ENCODE measurements at regions not wholly inside any gene's neighbourhood (a gene's known extent, or its start where the extent isn't known, plus 50 kb on each side); places are given as distances from the start of the nearest gene placed in this dataset.
A peak's percentile ranks its signal among the peaks of the same experiment; 100 is the strongest.

- no peak for DNase-seq (ENCODE audit: low read depth)
Observed at GRCh38 chr6:40937491-40937890, 101.5 kb downstream of the UNC5CL start.

GRCh38 chr6:40936818-40937251, 102.2 kb downstream of the UNC5CL start:
- DNase-seq (ENCODE audit: low read depth): peak; percentile 65

GRCh38 chr6:40933864-40934263, 105.2 kb downstream of the UNC5CL start:
- no peak for DNase-seq (ENCODE audit: low read depth)

GRCh38 chr6:40932953-40933352, 106.1 kb downstream of the UNC5CL start:
- DNase-seq (ENCODE audit: low read depth): no peak

GRCh38 chr6:40932366-40932765, 106.7 kb downstream of the UNC5CL start:
- DNase-seq (ENCODE audit: low read depth): no peak

GRCh38 chr6:40931931-40932330, 107.1 kb downstream of the UNC5CL start:
- DNase-seq (ENCODE audit: low read depth): peak; percentile 29

GRCh38 chr6:40930555-40930954, 108.5 kb downstream of the UNC5CL start:
- DNase-seq (ENCODE audit: low read depth): peak; percentile 36

DNA sequence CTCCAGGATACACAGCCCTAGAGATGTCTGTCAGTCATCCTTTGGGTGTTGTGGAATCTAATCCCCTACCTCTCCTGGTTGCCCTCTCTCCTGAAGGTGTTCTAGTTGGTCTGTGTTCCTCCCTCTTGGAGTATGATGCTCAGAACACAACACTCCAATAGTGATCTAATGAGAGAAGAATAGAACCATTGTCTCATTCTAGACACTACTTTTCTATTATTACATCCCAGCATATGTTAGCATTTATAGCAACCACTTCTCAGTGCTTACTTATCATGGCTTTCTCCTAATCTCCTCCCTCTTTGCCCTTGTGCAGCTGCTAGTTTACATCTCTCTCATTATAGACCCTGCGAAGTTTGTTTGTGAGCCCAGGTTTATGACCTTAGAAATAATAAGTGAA, 109.0 kb downstream of the UNC5CL start:
- no peak for DNase-seq (ENCODE audit: low read depth)

DNA sequence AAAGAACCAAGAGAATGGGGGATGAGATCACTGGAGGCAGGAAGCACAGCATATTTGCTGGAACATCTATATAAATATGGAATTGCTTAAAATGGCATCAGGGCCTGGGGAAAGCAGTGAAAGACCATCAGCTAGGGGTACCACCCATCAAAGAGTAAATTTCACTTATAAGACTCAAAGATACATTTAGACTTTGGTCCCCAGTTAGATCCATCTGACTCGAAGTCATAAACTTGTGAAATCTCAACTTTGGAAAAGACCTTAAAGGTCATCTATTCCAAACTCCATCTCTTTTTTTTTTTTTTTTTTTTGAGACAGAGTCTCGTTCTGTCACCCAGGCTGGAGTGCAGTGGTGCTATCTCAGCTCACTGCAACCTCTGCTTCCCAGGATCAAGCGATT, 109.8 kb downstream of the UNC5CL start:
- DNase-seq (ENCODE audit: low read depth): no peak

- DNase-seq (ENCODE audit: low read depth): no peak
Observed at GRCh38 chr6:40928763-40929162, 110.3 kb downstream of the UNC5CL start.

- no peak for DNase-seq (ENCODE audit: low read depth)
Observed at GRCh38 chr6:40928307-40928706, 110.7 kb downstream of the UNC5CL start.

- no peak for DNase-seq (ENCODE audit: low read depth)
Observed at GRCh38 chr6:40925341-40925740, 113.7 kb downstream of the UNC5CL start.

GRCh38 chr6:40924839-40925238, 114.2 kb downstream of the UNC5CL start:
- no peak for DNase-seq (ENCODE audit: low read depth)

- no peak for DNase-seq (ENCODE audit: low read depth)
Observed at GRCh38 chr6:40923880-40924279, 115.1 kb downstream of the UNC5CL start.

GRCh38 chr6:40923326-40923725, 115.7 kb downstream of the UNC5CL start:
- no peak for DNase-seq (ENCODE audit: low read depth)

GRCh38 chr6:40922281-40922680, 116.7 kb downstream of the UNC5CL start:
- no peak for DNase-seq (ENCODE audit: low read depth)

GRCh38 chr6:40918040-40918651, 120.9 kb downstream of the UNC5CL start:
- no peak for DNase-seq (ENCODE audit: low read depth)

GRCh38 chr6:40917603-40918002, 121.4 kb downstream of the UNC5CL start:
- no peak for DNase-seq (ENCODE audit: low read depth)

GRCh38 chr6:40916845-40917244, 122.2 kb downstream of the UNC5CL start:
- DNase-seq (ENCODE audit: low read depth): no peak

DNA sequence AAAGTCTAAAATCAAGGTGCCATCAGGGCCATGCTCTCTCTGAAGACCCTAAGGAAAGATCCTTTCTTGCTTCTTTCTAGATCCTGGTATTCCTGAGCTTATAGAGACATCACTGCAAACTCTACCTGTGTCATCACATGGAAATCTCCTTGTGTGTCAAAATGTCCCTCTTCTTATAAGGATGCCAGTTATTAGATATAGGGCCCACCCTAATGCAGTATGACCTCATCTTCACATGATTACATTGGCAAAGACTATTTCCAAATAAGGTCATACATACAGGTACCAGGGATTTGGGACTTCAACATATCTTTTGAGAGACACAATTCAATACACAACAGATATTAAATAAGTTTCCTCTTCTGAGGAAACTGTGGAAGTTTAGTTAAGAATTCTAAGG, 123.9 kb downstream of the UNC5CL start:
- DNase-seq (ENCODE audit: low read depth): no peak

DNA sequence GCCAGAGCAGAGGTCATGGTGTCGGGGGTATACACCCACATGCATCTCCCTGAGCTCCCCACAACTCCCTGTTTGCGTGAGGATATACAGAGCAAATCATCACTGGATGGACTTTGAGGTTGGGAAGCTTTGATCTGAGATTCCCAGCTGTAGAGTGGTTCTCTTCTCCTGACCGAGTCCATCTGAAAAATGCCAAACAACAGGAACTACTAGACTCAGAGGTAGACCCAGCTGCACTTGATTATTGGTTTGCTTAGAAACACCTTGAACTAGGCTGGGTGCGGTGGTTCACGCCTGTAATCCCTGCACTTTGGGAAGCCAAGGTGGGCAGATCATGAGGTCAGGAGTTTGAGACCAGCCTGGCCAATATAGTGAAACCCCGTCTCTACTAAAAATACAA, 125.0 kb downstream of the UNC5CL start:
- DNase-seq (ENCODE audit: low read depth): no peak

DNA sequence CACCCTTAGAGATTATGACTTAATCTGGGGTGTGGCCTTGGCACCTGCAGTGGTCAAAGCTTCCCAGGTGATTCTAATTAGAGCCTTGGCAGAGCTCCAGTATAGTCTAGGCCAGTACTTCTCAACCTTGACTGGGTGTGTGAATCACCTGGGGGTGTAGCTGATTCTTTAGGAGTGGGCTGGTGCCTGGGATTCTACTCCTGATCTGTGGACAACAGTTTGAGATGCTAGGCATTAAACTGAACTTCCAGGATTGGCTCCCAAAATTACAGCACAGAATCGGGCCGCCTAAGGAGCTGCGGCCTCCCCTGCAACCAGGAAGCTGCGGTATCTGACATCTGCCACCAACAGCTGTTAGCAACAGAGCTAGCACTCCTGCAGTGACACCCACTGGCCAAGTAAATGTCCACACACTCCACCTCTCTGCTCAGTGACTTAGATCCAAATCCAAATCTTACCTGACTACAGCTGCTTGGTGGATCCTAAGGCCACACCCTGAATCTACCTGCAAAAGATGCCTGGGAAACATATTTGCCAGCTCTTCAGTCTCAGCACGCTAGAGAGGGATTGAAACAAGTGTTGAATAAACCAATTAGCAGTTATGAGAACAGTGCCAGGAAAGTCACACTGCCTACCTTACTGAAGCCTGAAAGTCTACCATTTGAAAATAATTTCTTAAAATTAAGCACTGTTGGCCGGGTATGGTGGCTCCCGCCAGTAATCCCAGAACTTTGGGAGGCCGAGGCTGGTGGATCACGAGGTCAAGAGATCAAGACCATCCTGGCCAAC, 126.7 kb downstream of the UNC5CL start:
- peak; percentile 78 for DNase-seq (ENCODE audit: low read depth)

DNA sequence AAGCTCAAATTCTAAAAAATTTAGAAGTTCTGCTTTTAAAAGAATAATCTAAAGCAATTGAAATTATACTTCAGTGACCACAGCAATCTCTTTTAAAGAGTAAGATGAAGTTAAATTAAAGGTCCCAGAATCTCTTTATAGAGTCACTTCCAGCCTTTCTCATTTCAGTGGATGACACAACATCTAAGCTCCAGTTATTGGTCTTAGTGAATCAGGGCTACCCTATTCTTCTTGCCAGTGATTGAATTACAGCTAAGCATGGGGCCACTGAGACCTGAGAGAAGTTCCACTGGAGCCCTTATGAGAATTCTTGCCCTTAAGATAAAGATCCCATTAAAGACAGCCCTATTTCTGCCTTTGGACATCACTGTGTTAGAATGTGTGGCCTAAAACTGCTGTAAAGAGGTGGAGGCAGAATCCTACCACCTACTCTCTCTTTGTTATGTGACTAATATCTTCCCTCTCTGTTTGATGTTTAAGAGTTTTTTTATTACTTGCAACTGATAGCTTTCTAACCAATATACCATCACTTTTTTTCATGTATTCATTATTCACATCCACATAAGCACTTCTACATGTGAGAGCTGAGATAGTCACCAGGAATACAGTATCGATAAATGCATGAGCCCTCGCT, 128.6 kb downstream of the UNC5CL start:
- no peak for DNase-seq (ENCODE audit: low read depth)

All from RPMI7951 (cell line).